ENCODE measurements at regions not wholly inside any gene's neighbourhood (a gene's known extent, or its start where the extent isn't known, plus 50 kb on each side); places are given as distances from the start of the nearest gene placed in this dataset.

DNA sequence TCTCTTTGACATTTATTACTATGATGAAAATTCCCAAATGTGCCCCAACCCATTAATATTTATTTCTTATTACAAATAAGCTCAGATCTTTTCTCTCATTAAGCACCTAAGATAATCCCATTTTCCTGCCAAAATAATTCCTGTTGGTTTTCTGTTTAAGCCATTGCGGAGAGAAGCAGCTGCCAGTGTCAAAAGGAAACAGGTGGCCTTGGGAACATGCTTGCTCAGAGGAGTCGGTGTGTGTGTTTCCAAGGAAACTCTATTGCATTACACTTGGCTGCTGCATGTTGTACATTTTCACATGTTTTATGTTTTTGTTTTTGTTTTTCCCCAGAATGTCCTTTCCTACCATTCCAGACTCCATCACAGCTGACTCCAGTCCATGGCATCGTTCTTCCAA lies 56.4 kb downstream of the CD24 start:
- DNase-seq (ENCODE audit: low read depth, low spot score) = no peak

- no peak for DNase-seq (ENCODE audit: low read depth, low spot score)
These were observed 57.6 kb downstream of the CD24 start for GRCh38 chr6:106916891-106917290.

DNA sequence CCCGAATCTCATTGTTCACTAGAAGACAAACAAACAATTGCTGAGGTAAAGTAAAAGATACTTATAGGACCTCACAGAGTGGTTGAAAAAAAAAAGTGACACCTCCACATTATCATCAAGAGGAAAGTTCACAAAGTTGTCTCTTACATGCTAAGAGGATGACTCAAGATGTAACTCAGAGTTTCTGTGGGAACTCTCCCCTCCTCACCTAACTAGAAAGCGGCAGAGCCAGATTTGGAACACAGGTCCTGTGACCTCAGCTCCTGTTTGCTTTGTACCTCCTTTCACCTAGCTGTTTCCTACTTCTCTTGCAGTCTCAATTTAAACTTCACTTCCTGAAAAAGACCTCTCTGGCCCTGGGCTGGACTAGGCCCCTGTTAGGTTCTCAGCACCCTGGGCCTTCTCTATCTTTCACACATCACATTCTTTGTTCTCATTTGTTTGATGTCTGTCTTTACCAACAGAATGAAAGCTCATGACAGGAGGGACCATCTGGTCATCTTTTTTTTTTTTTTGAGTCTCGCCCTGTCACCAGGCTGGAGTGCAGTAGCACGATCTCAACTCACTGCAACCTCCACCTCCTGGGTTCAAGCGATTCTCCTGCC lies 60.8 kb downstream of the CD24 start:
- no peak for DNase-seq (ENCODE audit: low read depth, low spot score)

- no peak for DNase-seq (ENCODE audit: low read depth, low spot score)
These were observed 61.4 kb downstream of the CD24 start for GRCh38 chr6:106913111-106913510.

DNA sequence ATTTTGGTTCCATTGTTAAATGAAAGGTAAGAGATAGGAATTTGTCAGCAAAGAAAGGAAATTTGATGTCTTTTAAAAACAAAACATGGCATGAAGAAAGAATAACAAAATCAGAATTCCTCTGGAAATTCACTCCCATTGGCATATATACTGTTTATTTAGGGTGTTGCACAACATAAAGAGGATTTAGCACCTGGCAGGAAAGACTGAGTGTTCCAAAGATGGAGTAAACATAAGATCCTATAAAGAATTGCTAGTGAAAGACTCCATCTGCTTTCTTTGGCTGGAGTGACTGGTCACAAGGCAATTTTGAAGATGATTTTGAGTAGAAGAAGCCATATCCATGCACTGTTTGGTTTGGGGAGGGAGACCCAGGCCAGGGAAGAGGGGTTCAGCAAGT lies 62.4 kb downstream of the CD24 start:
- DNase-seq (ENCODE audit: low read depth, low spot score) = no peak

GRCh38 chr6:106910999-106911949 lies 63.3 kb downstream of the CD24 start:
- DNase-seq (ENCODE audit: low read depth, low spot score) = no peak

GRCh38 chr6:106908386-106908840 lies 66.1 kb downstream of the CD24 start:
- no peak for DNase-seq (ENCODE audit: low read depth, low spot score)

GRCh38 chr6:106907754-106908153 lies 66.8 kb downstream of the CD24 start:
- DNase-seq (ENCODE audit: low read depth, low spot score) = no peak

DNA sequence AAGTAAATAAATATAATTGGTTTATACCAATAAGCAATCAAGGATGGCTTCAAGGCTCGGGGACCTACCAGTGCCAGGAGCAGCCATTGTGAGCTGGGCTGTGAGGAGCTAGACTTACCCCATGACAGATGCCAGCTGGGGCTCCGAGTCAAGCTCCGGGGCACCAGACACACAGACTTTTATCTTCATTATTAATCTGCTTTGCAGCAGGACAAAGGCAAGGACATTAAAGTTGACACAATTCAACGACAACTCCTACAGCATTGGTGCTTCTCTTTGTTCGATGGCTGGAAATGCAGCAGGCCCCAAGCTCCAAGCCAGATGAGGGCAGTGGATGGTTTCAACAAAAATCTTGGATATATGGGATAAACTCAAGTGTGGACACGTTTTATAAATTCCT lies 68.3 kb downstream of the CD24 start:
- DNase-seq (ENCODE audit: low read depth, low spot score) = no peak

- no peak for DNase-seq (ENCODE audit: low read depth, low spot score)
These were observed 71.2 kb downstream of the CD24 start for GRCh38 chr6:106903299-106903698.

DNA sequence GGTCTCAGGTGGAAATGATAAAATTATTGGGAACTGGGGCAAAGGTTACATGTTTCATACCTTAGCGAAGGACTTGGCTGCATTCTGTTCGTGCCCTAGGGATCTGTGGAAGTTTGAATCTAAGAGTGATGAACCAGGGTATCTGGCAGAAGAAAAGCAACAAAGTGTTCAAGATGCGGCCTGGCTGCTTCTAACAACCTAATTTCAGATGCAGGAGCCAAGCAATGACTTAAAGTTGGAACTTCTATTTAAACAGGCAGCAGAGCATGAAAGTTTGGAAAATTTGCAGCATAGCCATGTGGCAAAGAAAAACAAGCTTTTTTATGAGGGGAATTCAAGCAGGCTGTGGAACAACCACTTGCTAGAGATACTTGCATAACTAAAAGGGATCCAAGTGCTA lies 73.5 kb downstream of the CD24 start:
- DNase-seq (ENCODE audit: low read depth, low spot score) = no peak

GRCh38 chr6:106899697-106900096 lies 74.8 kb downstream of the CD24 start:
- no peak for DNase-seq (ENCODE audit: low read depth, low spot score)

GRCh38 chr6:106897580-106897979 lies 76.9 kb downstream of the CD24 start:
- DNase-seq (ENCODE audit: low read depth, low spot score) = no peak

DNA sequence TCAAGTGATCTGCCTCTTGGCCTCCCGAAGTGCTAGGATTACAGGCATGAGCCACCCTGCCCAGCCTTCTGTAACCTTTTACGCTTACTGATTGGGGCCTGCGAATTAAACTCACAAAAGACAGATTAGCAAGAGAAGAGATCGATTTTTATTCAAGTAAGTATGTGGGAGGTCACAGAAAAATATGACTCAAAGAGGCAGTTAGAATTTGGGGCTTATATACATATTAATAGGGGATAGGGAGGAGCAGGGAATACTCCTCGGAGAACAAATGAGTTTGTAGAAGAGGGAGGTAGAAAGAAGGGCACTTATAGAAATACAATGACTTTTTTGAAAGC lies 78.9 kb downstream of the CD24 start:
- DNase-seq (ENCODE audit: low read depth, low spot score) = no peak

DNA sequence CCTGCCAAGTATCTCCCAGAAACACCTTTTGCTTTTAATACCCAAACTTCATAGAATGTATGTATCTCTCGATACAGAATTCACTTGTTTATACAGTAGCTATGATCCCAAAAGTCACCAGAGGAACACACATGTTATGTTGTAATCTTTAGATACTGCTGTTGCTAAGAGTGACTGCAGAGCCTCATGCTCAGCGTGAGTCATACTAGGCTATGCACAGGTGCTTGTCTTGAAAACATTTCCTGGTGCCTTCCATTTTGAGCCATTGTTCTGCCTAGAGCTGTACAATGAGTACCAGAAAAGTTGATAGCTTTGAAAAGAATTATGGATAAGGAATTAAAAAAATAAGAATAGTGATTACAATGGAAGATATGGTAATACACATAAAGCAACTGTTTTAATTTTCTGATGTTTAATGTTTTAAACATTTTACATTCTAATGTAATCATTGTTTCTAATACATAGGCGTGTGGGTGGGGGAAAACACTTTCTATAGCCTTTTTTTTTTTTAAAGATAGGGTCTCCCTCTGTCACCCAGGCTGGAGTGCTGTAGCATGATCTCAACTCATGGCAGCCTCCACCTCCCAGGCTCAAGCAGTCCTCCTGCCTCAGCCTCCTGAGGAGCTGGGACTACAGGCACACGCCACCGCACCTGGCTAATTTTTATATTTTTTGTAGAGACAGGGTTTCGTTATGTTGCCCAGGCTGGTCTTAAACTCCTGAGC lies 79.4 kb downstream of the CD24 start:
- DNase-seq (ENCODE audit: low read depth, low spot score) = no peak

DNA sequence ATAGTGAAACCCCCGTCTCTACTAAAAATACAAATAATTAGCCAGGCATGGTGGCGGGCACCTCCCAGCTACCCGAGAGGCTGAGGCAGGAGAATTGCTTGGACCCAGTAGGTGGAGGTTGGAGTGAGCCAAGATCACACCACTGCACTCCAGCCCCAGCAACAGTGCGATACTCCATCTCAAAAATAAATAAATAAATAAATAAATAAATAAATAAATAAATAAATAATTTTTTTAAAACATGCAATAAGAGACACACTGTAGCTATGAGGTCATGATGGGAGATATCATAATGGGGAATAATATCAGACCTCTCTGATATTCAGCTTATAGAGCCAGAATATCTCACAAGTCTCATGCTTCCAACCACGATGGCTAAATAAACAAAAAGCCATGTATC lies 82.3 kb downstream of the CD24 start:
- DNase-seq (ENCODE audit: low read depth, low spot score) = no peak

GRCh38 chr6:106890447-106890846 lies 84.1 kb downstream of the CD24 start:
- no peak for DNase-seq (ENCODE audit: low read depth, low spot score)

DNA sequence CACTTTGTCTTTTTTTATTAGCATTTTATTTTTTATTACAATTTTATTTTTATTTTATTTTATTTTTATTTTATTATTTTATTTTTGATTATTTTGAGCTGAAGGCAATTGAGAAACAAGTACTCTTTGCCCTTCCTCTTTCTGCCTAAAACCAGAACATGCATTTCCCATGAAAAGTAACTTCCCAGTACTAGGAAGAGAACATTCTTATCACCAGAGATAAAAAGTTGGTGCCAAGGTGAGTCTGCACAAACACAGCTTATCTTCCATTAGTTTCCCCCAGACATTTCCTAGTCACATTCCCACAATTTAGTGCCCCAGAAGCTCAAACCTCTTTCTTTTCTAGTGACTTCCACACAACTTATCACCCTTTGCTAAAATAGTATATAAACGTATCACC lies 84.8 kb downstream of the CD24 start:
- DNase-seq (ENCODE audit: low read depth, low spot score) = no peak

GRCh38 chr6:106886922-106887797 lies 87.4 kb downstream of the CD24 start:
- DNase-seq (ENCODE audit: low read depth, low spot score) = no peak

- no peak for DNase-seq (ENCODE audit: low read depth, low spot score)
These were observed 88.3 kb downstream of the CD24 start for GRCh38 chr6:106886081-106886843.

- no peak for DNase-seq (ENCODE audit: low read depth, low spot score)
These were observed 88.8 kb downstream of the CD24 start for GRCh38 chr6:106885679-106886078.

Data from brain pericyte (primary cell).